ENCODE measurements at regions not wholly inside any gene's neighbourhood (a gene's known extent, or its start where the extent isn't known, plus 50 kb on each side); places are given as distances from the start of the nearest gene placed in this dataset.
"Not testable (repeated sequence)": the region's sequence is repeated elsewhere in the genome, so short reads cannot be mapped to it uniquely, and the experiment has no call there.

- H3K9me3 Mint-ChIP-seq (ENCODE audit: unreplicated experiment): no peaks in the 10 kb centered on the region
- H3K36me3 Mint-ChIP-seq (ENCODE audit: unreplicated experiment): peaks cover 5% of the 10 kb centered on the region
- no peak overlapping the region for H3K4me3 Mint-ChIP-seq (ENCODE audit: unreplicated experiment)
- TF ChIP-seq CTCF (IDR thresholded peaks at IDR 0.05): no peak
- no peak overlapping the region for H3K27ac Mint-ChIP-seq (ENCODE audit: unreplicated experiment)
- no peaks in the 10 kb centered on the region for H3K27me3 Mint-ChIP-seq (ENCODE audit: unreplicated experiment)
- peaks cover 22% of the 10 kb centered on the region for H3K4me1 Mint-ChIP-seq (ENCODE audit: unreplicated experiment)
- DNase-seq (ENCODE audit: extremely low spot score, unreplicated experiment): no peak
Measured at GRCh38 chr20:19916531-19917485, 100.4 kb upstream of the NAA20 start.

DNA sequence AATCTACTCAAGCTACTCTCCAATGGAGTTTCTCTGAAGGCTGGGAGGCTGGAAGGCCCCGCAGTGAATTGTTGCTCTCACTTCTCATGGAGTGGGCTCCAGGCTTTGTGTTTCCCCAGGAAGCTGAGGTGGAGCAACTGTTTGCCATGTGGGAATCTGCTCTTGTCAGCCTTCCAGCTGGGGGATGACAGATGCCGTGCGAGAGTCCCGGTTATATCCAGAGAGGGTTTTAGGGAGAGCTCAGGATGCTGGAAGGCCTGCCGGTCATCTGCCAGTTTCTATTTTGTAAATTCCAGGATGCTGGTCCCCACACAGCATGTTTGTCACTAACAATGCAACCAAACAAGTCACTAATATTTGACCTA lies 98.2 kb upstream of the NAA20 start:
- H3K9me3 Mint-ChIP-seq (ENCODE audit: unreplicated experiment): no peaks in the 10 kb centered on the region
- H3K4me1 Mint-ChIP-seq (ENCODE audit: unreplicated experiment): peaks cover 22% of the 10 kb centered on the region
- no peak overlapping the region for H3K27ac Mint-ChIP-seq (ENCODE audit: unreplicated experiment)
- H3K4me3 Mint-ChIP-seq (ENCODE audit: unreplicated experiment): no peak overlapping the region
- no peaks in the 10 kb centered on the region for H3K27me3 Mint-ChIP-seq (ENCODE audit: unreplicated experiment)
- no peak for DNase-seq (ENCODE audit: extremely low spot score, unreplicated experiment)
- peaks cover 5% of the 10 kb centered on the region for H3K36me3 Mint-ChIP-seq (ENCODE audit: unreplicated experiment)
- no peak for TF ChIP-seq CTCF (IDR thresholded peaks at IDR 0.05)

DNA sequence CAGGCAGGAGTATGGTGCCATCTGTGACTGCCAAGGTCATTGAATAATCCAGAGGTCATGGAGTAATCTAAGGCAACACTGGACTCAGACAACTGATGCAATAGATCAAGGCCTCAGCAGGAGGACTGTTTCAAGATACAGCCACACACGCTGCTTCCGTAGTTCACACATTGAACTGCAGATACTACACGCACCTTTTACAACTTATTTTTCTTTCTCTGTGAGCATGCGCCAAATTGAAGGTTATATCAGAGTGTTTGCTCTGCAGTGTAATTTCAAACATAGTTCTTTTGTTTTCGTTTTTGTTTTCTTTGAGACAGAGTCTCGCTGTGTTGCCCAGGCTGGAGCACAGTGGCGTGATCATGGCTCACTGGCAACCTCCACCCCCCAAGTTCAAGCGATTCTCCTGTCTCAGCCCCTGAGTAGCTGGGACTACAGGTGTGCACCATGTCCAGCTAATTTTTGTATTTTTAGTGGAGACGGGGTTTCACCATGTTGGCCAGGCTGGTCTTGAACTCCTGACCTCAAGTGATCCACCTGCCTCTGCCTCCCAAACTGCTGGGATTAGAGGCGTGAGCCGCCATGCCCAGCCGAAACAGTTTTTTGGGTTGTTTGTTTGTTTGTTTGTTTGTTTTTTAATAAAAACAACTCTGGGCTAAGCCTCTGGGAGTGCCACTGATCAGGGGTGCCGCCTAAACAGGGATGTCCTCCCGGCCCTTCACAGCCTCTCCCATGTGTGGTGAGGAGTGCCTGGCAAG lies 96.6 kb upstream of the NAA20 start:
- no peak overlapping the region for H3K27ac Mint-ChIP-seq (ENCODE audit: unreplicated experiment)
- H3K36me3 Mint-ChIP-seq (ENCODE audit: unreplicated experiment): peaks cover 5% of the 10 kb centered on the region
- H3K9me3 Mint-ChIP-seq (ENCODE audit: unreplicated experiment): no peaks in the 10 kb centered on the region

GRCh38 chr20:19921284-19921793 lies 95.8 kb upstream of the NAA20 start:
- no peaks in the 10 kb centered on the region for H3K9me3 Mint-ChIP-seq (ENCODE audit: unreplicated experiment)
- H3K27ac Mint-ChIP-seq (ENCODE audit: unreplicated experiment): no peak overlapping the region
- no peak for TF ChIP-seq CTCF (IDR thresholded peaks at IDR 0.05)
- no peak for DNase-seq (ENCODE audit: extremely low spot score, unreplicated experiment)
- no peak overlapping the region for H3K4me3 Mint-ChIP-seq (ENCODE audit: unreplicated experiment)
- peaks cover under 1% of the 10 kb centered on the region for H3K4me1 Mint-ChIP-seq (ENCODE audit: unreplicated experiment)
- no peaks in the 10 kb centered on the region for H3K27me3 Mint-ChIP-seq (ENCODE audit: unreplicated experiment)
- peaks cover 5% of the 10 kb centered on the region for H3K36me3 Mint-ChIP-seq (ENCODE audit: unreplicated experiment)

More for the DNA sequence above, 96.6 kb upstream of the NAA20 start:
- peaks cover 7% of the 10 kb centered on the region for H3K4me1 Mint-ChIP-seq (ENCODE audit: unreplicated experiment)
- TF ChIP-seq CTCF (IDR thresholded peaks at IDR 0.05): no peak
- H3K27me3 Mint-ChIP-seq (ENCODE audit: unreplicated experiment): no peaks in the 10 kb centered on the region
- no peak overlapping the region for H3K4me3 Mint-ChIP-seq (ENCODE audit: unreplicated experiment)
- no peak for DNase-seq (ENCODE audit: extremely low spot score, unreplicated experiment)

GRCh38 chr20:19921829-19922228 lies 95.3 kb upstream of the NAA20 start:
- not testable (repeated sequence) for DNase-seq (ENCODE audit: extremely low spot score, unreplicated experiment); H3K4me1 Mint-ChIP-seq (ENCODE audit: unreplicated experiment); H3K9me3 Mint-ChIP-seq (ENCODE audit: unreplicated experiment); H3K27ac Mint-ChIP-seq (ENCODE audit: unreplicated experiment); H3K4me3 Mint-ChIP-seq (ENCODE audit: unreplicated experiment); H3K36me3 Mint-ChIP-seq (ENCODE audit: unreplicated experiment); H3K27me3 Mint-ChIP-seq (ENCODE audit: unreplicated experiment)

Data from osteocyte (in vitro differentiated cells).